Testis (tissue), 2 donors: ENCODE measurements at regions not wholly inside any gene's neighbourhood (a gene's known extent, or its start where the extent isn't known, plus 50 kb on each side); places are given as distances from the start of the nearest gene placed in this dataset.

ENCODE experiments used
- DNase-seq: peaks from one replicate; pipeline ENCODE4 v3.0.0-alpha.2; 2019
- H3K27ac ChIP-seq, 2 donors: fragments of 200-600 bp; sonication (generic); one replicate each; pipeline ENCODE4 v1.5.1; 2019
- H3K27me3 ChIP-seq: fragments of 200-600 bp; sonication (generic); one replicate; pipeline ENCODE4 v1.5.1; 2019
- H3K36me3 ChIP-seq: fragments of 200-600 bp; sonication (generic); one replicate; pipeline ENCODE4 v1.5.1; 2017; ENCODE audit warnings: low read depth; ENCODE audit errors: missing control alignments
- H3K4me1 ChIP-seq: fragments of 200-600 bp; sonication (generic); one replicate; pipeline ENCODE4 v1.5.1; 2019
- H3K4me3 ChIP-seq, 2 donors: fragments of 200-600 bp; sonication (generic); one replicate each; pipeline ENCODE4 v1.5.1; 2017 to 2019
- H3K9me3 ChIP-seq: fragments of 200-600 bp; sonication (generic); one replicate; pipeline ENCODE4 v1.5.1; 2017
- POLR2A ChIP-seq: fragments of 450-650 bp; IDR thresholded peaks from one replicate; pipeline ENCODE4 v1.6.1; 2017; ENCODE audit warnings: antibody characterized with exemption, mild to moderate bottlenecking, moderate library complexity
- WGBS, 2 donors: methylation state at CpG; one replicate each; pipeline ENCODE4 v1.1.5; 2018; 5-methylcytosine and 5-hydroxymethylcytosine counted together
- intact Hi-C: fragments of 100-400 bp; cut with DNase I; formaldehyde crosslinking; loops from one replicate; pipeline ENCODE4 v1.15.1; 2023; ENCODE audit warnings: low total_unique reads
- TF ChIP-seq, protein P1 (sequence below), 3 experiments: fragments of 450-650 bp in 2 of 3; fragments of 200-600 bp in 1 of 3; sonication (generic) in 1 of 3; IDR thresholded peaks; one replicate each; pipeline ENCODE4 v1.5.1; 2016 to 2019; ENCODE audit warnings: antibody characterized with exemption in 3 of 3, mild to moderate bottlenecking in 2 of 3, moderate library complexity in 1 of 3

DNA sequence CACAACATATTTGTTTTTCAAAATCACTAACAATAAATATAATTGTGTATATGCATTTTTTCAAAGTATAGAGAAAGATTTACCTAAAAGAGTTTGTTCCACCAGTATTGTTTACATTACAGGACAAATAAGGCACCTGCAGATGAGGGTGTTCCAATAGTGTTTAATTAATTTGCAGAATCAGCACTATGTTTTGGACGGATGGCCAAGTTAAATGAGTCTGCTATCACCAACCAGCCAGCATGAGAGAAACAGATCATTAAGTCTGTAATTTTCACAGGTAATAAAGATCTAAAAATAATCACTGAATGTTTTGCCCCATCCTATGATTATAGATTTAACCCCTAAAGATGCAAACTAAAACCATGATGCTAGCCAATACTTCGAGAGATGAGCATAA, 2247.0 kb downstream of the NCAM2 start:
- intact Hi-C loops: no loop called here
- H3K9me3 ChIP-seq: no peaks in the 10 kb centered on the region
- H3K4me1 ChIP-seq: no peaks in the 10 kb centered on the region
- 83 to 91% methylated on average over 2 of the region's 2 CpGs for WGBS, 2 donors
- DNase-seq: no peak
- H3K36me3 ChIP-seq: no peaks in the 10 kb centered on the region
- H3K4me3 ChIP-seq: no peak overlapping the region
- H3K27ac ChIP-seq: no peak overlapping the region
- TF ChIP-seq, protein P1, sequence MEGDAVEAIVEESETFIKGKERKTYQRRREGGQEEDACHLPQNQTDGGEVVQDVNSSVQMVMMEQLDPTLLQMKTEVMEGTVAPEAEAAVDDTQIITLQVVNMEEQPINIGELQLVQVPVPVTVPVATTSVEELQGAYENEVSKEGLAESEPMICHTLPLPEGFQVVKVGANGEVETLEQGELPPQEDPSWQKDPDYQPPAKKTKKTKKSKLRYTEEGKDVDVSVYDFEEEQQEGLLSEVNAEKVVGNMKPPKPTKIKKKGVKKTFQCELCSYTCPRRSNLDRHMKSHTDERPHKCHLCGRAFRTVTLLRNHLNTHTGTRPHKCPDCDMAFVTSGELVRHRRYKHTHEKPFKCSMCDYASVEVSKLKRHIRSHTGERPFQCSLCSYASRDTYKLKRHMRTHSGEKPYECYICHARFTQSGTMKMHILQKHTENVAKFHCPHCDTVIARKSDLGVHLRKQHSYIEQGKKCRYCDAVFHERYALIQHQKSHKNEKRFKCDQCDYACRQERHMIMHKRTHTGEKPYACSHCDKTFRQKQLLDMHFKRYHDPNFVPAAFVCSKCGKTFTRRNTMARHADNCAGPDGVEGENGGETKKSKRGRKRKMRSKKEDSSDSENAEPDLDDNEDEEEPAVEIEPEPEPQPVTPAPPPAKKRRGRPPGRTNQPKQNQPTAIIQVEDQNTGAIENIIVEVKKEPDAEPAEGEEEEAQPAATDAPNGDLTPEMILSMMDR (IDR thresholded peaks at IDR 0.05): no peak
- no peak for TF ChIP-seq POLR2A
- H3K27me3 ChIP-seq: no peaks in the 10 kb centered on the region

GRCh38 chr21:23223882-23224281, 2225.7 kb downstream of the NCAM2 start:
- H3K27me3 ChIP-seq: no peaks in the 10 kb centered on the region
- DNase-seq: no peak
- H3K4me1 ChIP-seq: no peaks in the 10 kb centered on the region
- WGBS, 2 donors: 88 to 90% methylated on average over 2 of the region's 2 CpGs
- H3K9me3 ChIP-seq: no peaks in the 10 kb centered on the region
- no peak overlapping the region for H3K27ac ChIP-seq
- intact Hi-C loops: no loop called here
- no peaks in the 10 kb centered on the region for H3K36me3 ChIP-seq
- H3K4me3 ChIP-seq: no peak overlapping the region
- TF ChIP-seq, protein P1 (IDR thresholded peaks at IDR 0.05): no peak
- no peak for TF ChIP-seq POLR2A

GRCh38 chr21:23218667-23219066, 2220.5 kb downstream of the NCAM2 start:
- H3K4me3 ChIP-seq: no peak overlapping the region
- H3K36me3 ChIP-seq: no peaks in the 10 kb centered on the region
- no peaks in the 10 kb centered on the region for H3K9me3 ChIP-seq
- no peaks in the 10 kb centered on the region for H3K4me1 ChIP-seq
- intact Hi-C loops: no loop called here
- no peak overlapping the region for H3K27ac ChIP-seq
- DNase-seq: no peak
- no peaks in the 10 kb centered on the region for H3K27me3 ChIP-seq
- 83 to 92% methylated on average over 1 of the region's 1 CpG for WGBS, 2 donors
- TF ChIP-seq, protein P1 (IDR thresholded peaks at IDR 0.05): no peak
- TF ChIP-seq POLR2A: no peak

DNA sequence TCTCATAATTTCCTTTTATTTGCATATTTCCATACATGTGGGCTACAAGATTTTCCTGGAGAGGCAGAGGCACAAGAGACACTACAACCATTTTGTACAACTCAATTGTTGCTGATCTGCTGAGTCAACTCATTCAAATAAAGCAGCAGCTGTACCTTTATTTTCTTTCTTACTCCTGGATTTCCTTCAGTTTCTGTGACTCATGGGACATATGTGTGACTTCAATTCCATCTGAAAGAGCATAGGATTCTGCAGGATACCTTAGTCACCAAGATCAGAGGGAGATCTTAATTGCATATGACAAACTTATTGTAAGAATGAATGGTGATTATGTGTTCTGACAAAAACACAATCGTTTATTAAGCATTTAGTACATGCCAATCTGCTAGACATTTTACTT, 2219.4 kb downstream of the NCAM2 start:
- Histone ChIP-seq H3K4me3 (no peak overlapping the region), H3K4me1 (no peaks in the 10 kb centered on the region), H3K9me3 (no peaks in the 10 kb centered on the region), H3K27me3 (no peaks in the 10 kb centered on the region), H3K36me3 (no peaks in the 10 kb centered on the region), H3K27ac (no peak overlapping the region)
- intact Hi-C loops: no loop called here
- no peak for DNase-seq
- no peak for TF ChIP-seq POLR2A
- TF ChIP-seq, protein P1 (IDR thresholded peaks at IDR 0.05): no peak
- WGBS, 2 donors: 46 to 63% methylated on average over 1 of the region's 1 CpG

DNA sequence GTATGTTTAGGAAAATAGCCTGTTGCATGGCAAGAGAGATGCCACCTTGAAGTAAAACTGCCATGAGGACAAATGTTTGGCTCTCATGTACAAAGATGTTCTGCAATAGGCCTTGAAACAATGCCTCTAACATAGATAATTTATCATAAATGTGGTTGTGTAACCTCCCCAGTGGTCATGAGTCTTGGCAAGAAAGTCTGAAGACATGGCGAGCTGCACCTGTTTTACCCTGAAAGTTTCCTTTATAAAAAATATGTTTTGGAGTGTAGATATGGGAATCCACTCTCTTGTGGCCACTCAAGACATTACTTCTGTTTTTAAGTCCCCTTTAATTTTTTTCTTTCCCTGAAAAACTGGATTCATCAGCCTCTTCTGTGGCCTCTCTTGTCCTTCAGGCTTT, 2217.1 kb downstream of the NCAM2 start:
- Histone ChIP-seq H3K9me3 (no peaks in the 10 kb centered on the region), H3K4me3 (no peak overlapping the region), H3K36me3 (no peaks in the 10 kb centered on the region), H3K27me3 (no peaks in the 10 kb centered on the region), H3K4me1 (no peaks in the 10 kb centered on the region), H3K27ac (no peak overlapping the region)
- intact Hi-C loops: no loop called here
- DNase-seq: no peak
- WGBS, 2 donors: 72 to 81% methylated on average over 1 of the region's 1 CpG
- TF ChIP-seq, protein P1 (IDR thresholded peaks at IDR 0.05): no peak
- no peak for TF ChIP-seq POLR2A
